GM10266 (cell line): ENCODE measurements at regions not wholly inside any gene's neighbourhood (a gene's known extent, or its start where the extent isn't known, plus 50 kb on each side); places are given as distances from the start of the nearest gene placed in this dataset.

Source experiments
- DNase-seq: peaks from one replicate; pipeline ENCODE4 v3.0.0; 2012; ENCODE audit errors: extremely low spot score
- TF ChIP-seq, protein P1 (sequence below): IDR thresholded peaks from 2 replicates; pipeline ENCODE4 v1.5.1; 2012; ENCODE audit warnings: mild to moderate bottlenecking, low read depth; ENCODE audit not compliant: control insufficient read depth, insufficient read depth; ENCODE audit errors: missing control alignments

DNA sequence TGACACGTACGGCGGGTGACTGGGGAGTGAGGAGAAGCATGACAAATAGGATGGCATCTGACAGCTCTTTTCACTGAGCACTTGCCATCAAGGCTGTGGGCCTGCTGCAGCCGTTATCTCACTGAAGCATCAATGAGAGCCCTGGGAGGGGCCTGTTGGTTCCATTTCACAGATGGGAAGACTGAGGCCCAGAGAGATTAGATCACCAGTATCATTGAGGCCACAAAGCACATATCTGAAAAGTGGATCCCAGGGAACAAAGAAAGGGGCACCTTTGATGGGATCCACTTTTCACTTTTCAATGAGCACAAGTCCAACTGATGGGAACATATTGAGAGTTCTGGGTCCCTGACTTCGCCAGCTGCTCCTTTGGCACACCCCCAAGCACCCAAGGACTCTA is 144.4 kb upstream of the LHX1 start:
- DNase-seq, result no peak
- TF ChIP-seq, protein P1, sequence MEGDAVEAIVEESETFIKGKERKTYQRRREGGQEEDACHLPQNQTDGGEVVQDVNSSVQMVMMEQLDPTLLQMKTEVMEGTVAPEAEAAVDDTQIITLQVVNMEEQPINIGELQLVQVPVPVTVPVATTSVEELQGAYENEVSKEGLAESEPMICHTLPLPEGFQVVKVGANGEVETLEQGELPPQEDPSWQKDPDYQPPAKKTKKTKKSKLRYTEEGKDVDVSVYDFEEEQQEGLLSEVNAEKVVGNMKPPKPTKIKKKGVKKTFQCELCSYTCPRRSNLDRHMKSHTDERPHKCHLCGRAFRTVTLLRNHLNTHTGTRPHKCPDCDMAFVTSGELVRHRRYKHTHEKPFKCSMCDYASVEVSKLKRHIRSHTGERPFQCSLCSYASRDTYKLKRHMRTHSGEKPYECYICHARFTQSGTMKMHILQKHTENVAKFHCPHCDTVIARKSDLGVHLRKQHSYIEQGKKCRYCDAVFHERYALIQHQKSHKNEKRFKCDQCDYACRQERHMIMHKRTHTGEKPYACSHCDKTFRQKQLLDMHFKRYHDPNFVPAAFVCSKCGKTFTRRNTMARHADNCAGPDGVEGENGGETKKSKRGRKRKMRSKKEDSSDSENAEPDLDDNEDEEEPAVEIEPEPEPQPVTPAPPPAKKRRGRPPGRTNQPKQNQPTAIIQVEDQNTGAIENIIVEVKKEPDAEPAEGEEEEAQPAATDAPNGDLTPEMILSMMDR, result no peak

GRCh38 chr17:36793976-36794375 is 143.3 kb upstream of the LHX1 start:
- DNase-seq, result no peak
- TF ChIP-seq, protein P1, result no peak

DNA sequence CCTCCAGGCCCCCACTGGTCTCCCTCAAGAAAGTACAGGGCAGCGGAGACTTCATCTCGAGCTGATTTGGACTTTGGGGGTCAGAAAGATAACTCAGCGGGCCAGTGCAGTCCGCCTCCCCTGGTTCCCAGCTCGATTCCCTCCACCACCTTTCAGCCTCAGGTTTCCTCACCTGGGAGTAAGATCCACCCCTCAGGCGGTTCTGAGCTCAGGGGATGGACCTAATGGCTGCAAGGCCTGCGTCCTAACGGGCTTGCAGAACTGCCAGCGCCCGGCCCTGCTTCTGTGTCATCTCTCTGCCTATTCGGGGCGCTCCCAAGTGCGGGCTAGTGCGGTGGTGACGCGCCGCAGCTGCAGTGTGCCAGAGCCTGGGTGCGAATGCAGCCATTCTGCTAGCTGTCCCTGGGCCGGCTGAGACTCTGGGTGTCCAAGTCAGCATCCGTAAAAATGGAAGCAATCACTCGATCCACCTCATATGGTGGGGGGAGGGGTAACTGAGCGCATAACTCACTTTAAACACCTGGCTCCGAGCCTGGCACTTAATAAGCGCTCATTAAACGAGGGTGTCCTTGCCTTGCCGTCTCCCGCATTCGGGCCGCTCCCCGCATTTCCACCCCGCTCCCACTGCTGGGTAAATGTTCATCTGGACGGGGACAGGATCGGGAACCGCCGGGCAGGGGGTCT is 129.6 kb upstream of the LHX1 start:
- TF ChIP-seq, protein P1, result no peak
- peak; percentile 28 for DNase-seq

DNA sequence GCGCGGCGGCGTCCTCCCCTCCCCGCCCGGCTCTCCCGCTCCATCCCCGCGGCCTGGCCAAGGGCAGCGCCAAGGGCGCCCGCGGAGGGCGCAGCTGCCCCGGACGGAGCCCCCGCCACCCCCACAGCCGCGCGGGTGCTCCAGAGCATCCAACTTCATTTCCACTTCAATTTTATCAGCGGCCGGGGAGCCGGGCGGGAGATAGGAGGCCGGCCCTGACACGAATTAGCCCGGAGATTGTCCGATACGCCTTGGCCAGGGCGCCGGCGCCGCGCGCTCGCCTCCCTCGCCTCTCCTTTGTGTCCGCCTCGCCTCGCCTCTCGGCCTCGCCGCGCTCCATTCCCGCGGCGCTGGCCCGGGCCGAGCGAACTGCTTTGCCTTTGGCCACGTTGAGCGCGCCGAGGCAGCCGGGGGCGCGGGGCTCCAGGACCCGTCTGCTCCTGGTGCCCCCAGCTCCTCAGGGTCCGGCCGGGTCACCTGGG is 129.1 kb upstream of the LHX1 start:
- DNase-seq, result no peak
- TF ChIP-seq, protein P1, result no peak

- no peak for DNase-seq
Measured at GRCh38 chr17:36812762-36813161, 124.5 kb upstream of the LHX1 start.

GRCh38 chr17:36813357-36813756 is 123.9 kb upstream of the LHX1 start:
- TF ChIP-seq, protein P1, result no peak

More at GRCh38 chr17:36812762-36813161, 124.5 kb upstream of the LHX1 start:
- TF ChIP-seq, protein P1, result no peak

DNA sequence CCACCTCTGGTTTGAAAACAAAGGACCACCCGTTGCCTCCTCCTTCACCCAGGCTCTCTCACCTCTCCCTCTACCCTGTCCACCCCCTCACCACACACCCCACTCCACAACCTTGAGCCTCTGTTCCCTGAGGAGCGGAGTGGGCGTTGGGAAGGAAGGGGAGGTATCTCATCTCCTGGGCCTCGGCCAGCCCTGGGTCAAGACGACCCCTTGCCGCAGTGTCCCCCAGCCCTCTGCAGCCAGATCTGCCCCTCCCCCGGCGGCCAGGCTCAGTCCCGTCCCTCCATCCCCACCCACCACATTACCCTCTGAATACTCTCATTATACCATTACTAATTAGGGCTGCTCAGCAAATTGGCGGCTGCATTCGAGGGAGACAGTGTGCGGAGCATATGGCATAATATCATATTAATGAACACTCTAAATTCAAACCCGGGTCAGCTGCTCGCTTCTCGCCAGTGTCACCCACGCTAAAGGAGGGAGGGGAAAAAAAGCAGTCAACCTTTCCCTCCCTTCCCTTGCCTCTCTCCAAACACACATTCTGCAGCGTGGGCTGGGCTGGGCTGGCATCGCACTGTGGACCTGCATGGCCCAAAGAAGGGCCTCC is 123.2 kb upstream of the LHX1 start:
- TF ChIP-seq, protein P1, result no peak
- DNase-seq, result no peak

More at GRCh38 chr17:36813357-36813756, 123.9 kb upstream of the LHX1 start:
- DNase-seq, result no peak
